ENCODE measurements at regions not wholly inside any gene's neighbourhood (a gene's known extent, or its start where the extent isn't known, plus 50 kb on each side); places are given as distances from the start of the nearest gene placed in this dataset.

- no peak for TF ChIP-seq POLR2AphosphoS5 (IDR thresholded peaks at IDR 0.05; ENCODE audit: borderline replicate concordance, low read depth, low read length)
- no peak for TF ChIP-seq EZH2 (IDR thresholded peaks at IDR 0.05)
Measured at GRCh38 chr13:54110597-54110996, 1082.0 kb downstream of the OLFM4 start.
